ENCODE measurements at regions not wholly inside any gene's neighbourhood (a gene's known extent, or its start where the extent isn't known, plus 50 kb on each side); places are given as distances from the start of the nearest gene placed in this dataset.
"Not testable (repeated sequence)": the region's sequence is repeated elsewhere in the genome, so short reads cannot be mapped to it uniquely, and the experiment has no call there.

DNA sequence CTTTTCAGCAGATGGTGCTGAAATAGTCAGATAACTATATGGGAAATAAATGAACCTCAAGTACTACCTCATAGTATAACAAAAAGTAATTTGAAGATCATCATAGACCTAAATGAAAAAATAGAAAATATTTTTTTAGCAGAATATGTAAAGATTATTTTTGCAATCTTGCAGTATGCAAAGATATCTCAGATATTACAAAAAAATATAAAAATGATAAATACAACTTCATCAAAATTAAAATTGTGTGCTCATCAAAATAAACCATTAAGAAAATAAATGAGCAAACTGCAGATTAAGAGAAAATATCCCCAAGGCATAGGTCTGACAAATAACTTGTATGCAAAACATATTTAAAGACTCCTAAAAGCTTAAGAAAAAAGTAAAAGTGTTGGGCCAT, 83.4 kb upstream of the KCND2 start:
- no peaks in the 10 kb centered on the region for H3K4me1 ChIP-seq (ENCODE audit: control extremely low read depth in 1 of 4, control insufficient read depth in 4 of 4, insufficient read depth in 4 of 4, low read length in 3 of 4)
- CTCF ChIA-PET: no interaction called here
- H3K4me3 ChIP-seq (ENCODE audit: control insufficient read depth in 1 of 7, extremely low read depth in 1 of 7, insufficient read depth in 4 of 7, low read depth in 2 of 7, low read length in 6 of 7): no peak overlapping the region
- H3K36me3 ChIP-seq (ENCODE audit: control insufficient read depth in 4 of 4, insufficient read depth in 4 of 4, low read length in 3 of 4): no peaks in the 10 kb centered on the region
- no peaks in the 10 kb centered on the region for H3K27me3 ChIP-seq (replicated peaks in 2 of 5; ENCODE audit: control insufficient read depth in 4 of 5, insufficient read depth in 5 of 5, low read length in 4 of 5)
- DNase-seq: no peak
- H3K9me3 ChIP-seq (ENCODE audit: control extremely low read depth in 1 of 5, control insufficient read depth in 4 of 5, insufficient read depth in 2 of 5, low read depth in 1 of 5, low read length in 4 of 5): no peaks in the 10 kb centered on the region
- POLR2A ChIA-PET: no interaction called here
- H3K27ac ChIP-seq (ENCODE audit: insufficient read depth in 1 of 2, low read depth in 1 of 2, low read length in 2 of 2, poor library complexity in 1 of 2, severe bottlenecking in 2 of 2): no peak overlapping the region

DNA sequence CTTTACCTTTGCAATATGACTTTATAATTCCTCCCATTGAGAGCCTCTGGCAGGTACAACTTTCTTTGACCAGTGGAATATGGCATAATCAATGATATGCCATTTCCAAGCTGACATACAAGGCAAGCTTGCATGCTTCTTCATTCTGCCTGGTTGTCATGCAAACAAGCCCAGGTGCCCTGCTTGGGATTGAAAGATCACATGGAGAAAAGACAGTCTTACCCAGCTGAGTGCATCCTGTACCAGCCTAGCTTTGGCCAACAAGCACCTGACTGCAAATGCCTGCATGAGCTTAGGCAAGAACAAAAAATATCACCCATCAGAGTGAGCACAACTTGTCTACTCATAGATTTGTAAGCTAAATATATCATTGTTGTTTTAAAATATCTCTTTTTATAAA, 82.9 kb upstream of the KCND2 start:
- Histone ChIP-seq H3K4me3 (ENCODE audit: control insufficient read depth in 1 of 7, extremely low read depth in 1 of 7, insufficient read depth in 4 of 7, low read depth in 2 of 7, low read length in 6 of 7) (no peak overlapping the region), H3K9me3 (ENCODE audit: control extremely low read depth in 1 of 5, control insufficient read depth in 4 of 5, insufficient read depth in 2 of 5, low read depth in 1 of 5, low read length in 4 of 5) (no peaks in the 10 kb centered on the region), H3K27me3 (replicated peaks in 2 of 5; ENCODE audit: control insufficient read depth in 4 of 5, insufficient read depth in 5 of 5, low read length in 4 of 5) (no peaks in the 10 kb centered on the region), H3K36me3 (ENCODE audit: control insufficient read depth in 4 of 4, insufficient read depth in 4 of 4, low read length in 3 of 4) (no peaks in the 10 kb centered on the region), H3K27ac (ENCODE audit: insufficient read depth in 1 of 2, low read depth in 1 of 2, low read length in 2 of 2, poor library complexity in 1 of 2, severe bottlenecking in 2 of 2) (no peak overlapping the region), H3K4me1 (ENCODE audit: control extremely low read depth in 1 of 4, control insufficient read depth in 4 of 4, insufficient read depth in 4 of 4, low read length in 3 of 4) (no peaks in the 10 kb centered on the region)
- DNase-seq: no peak
- CTCF ChIA-PET: no interaction called here
- POLR2A ChIA-PET: no interaction called here

DNA sequence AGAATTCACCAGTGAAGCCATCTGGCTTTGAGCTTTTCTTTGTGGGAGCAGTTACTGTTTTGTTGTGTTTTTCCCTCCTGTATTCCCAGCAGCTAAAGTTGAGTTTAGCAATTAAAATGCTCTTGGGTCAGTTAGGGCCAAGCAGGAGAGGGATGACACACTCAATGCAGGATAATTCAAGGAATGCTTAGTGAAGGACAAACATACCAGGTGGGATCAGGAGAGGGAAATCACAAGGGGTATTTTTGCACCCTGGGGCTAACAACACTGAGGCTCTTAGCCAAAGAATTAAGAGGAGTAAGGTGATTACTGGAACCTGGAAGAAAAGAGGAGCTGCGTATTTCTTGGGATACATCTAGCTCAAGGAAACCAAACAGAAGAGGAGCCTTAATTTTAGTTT, 82.4 kb upstream of the KCND2 start:
- Histone ChIP-seq H3K36me3 (ENCODE audit: control insufficient read depth in 4 of 4, insufficient read depth in 4 of 4, low read length in 3 of 4) (no peaks in the 10 kb centered on the region), H3K27ac (ENCODE audit: insufficient read depth in 1 of 2, low read depth in 1 of 2, low read length in 2 of 2, poor library complexity in 1 of 2, severe bottlenecking in 2 of 2) (no peak overlapping the region), H3K4me1 (ENCODE audit: control extremely low read depth in 1 of 4, control insufficient read depth in 4 of 4, insufficient read depth in 4 of 4, low read length in 3 of 4) (no peaks in the 10 kb centered on the region), H3K9me3 (ENCODE audit: control extremely low read depth in 1 of 5, control insufficient read depth in 4 of 5, insufficient read depth in 2 of 5, low read depth in 1 of 5, low read length in 4 of 5) (no peaks in the 10 kb centered on the region), H3K4me3 (ENCODE audit: control insufficient read depth in 1 of 7, extremely low read depth in 1 of 7, insufficient read depth in 4 of 7, low read depth in 2 of 7, low read length in 6 of 7) (no peak overlapping the region), H3K27me3 (replicated peaks in 2 of 5; ENCODE audit: control insufficient read depth in 4 of 5, insufficient read depth in 5 of 5, low read length in 4 of 5) (no peaks in the 10 kb centered on the region)
- no peak for DNase-seq
- WGBS (ENCODE audit: insufficient coverage): 50% methylated on average over 1 of the region's 1 CpG
- POLR2A ChIA-PET: no interaction called here
- CTCF ChIA-PET: no interaction called here

GRCh38 chr7:120191423-120191822, 81.6 kb upstream of the KCND2 start:
- H3K4me1 ChIP-seq (ENCODE audit: control extremely low read depth in 1 of 4, control insufficient read depth in 4 of 4, insufficient read depth in 4 of 4, low read length in 3 of 4); H3K27ac ChIP-seq (ENCODE audit: insufficient read depth in 1 of 2, low read depth in 1 of 2, low read length in 2 of 2, poor library complexity in 1 of 2, severe bottlenecking in 2 of 2); CTCF ChIA-PET; H3K4me3 ChIP-seq (ENCODE audit: control insufficient read depth in 1 of 7, extremely low read depth in 1 of 7, insufficient read depth in 4 of 7, low read depth in 2 of 7, low read length in 6 of 7); DNase-seq; H3K36me3 ChIP-seq (ENCODE audit: control insufficient read depth in 4 of 4, insufficient read depth in 4 of 4, low read length in 3 of 4); H3K9me3 ChIP-seq (ENCODE audit: control extremely low read depth in 1 of 5, control insufficient read depth in 4 of 5, insufficient read depth in 2 of 5, low read depth in 1 of 5, low read length in 4 of 5); POLR2A ChIA-PET; H3K27me3 ChIP-seq (replicated peaks in 2 of 5; ENCODE audit: control insufficient read depth in 4 of 5, insufficient read depth in 5 of 5, low read length in 4 of 5): not testable (repeated sequence)
- WGBS (ENCODE audit: insufficient coverage): no CpG with 5 or more reads among the region's 1 CpG

DNA sequence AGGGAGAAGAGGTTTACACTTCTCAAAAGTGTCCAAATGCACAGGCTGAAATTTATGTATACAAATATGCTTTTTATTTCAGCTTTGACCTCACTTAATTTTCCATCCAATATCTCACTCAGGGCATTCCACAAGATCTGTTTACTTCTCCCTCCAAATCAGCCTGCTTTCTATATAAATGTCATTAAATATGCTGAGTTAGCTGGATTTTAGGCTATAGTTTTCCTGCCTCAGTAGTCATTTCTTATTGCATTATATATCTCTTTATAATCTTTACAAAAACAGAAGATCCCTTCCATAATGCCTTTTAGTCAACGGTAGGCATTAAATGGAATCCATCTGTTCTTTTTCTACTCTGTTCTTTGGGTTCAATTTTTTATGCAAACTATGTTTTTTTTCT, 71.7 kb upstream of the KCND2 start:
- Histone ChIP-seq H3K4me3 (ENCODE audit: control insufficient read depth in 1 of 7, extremely low read depth in 1 of 7, insufficient read depth in 4 of 7, low read depth in 2 of 7, low read length in 6 of 7) (no peak overlapping the region), H3K9me3 (ENCODE audit: control extremely low read depth in 1 of 5, control insufficient read depth in 4 of 5, insufficient read depth in 2 of 5, low read depth in 1 of 5, low read length in 4 of 5) (no peaks in the 10 kb centered on the region), H3K27ac (ENCODE audit: insufficient read depth in 1 of 2, low read depth in 1 of 2, low read length in 2 of 2, poor library complexity in 1 of 2, severe bottlenecking in 2 of 2) (no peak overlapping the region), H3K27me3 (replicated peaks in 2 of 5; ENCODE audit: control insufficient read depth in 4 of 5, insufficient read depth in 5 of 5, low read length in 4 of 5) (no peaks in the 10 kb centered on the region), H3K4me1 (ENCODE audit: control extremely low read depth in 1 of 4, control insufficient read depth in 4 of 4, insufficient read depth in 4 of 4, low read length in 3 of 4) (no peaks in the 10 kb centered on the region), H3K36me3 (ENCODE audit: control insufficient read depth in 4 of 4, insufficient read depth in 4 of 4, low read length in 3 of 4) (no peaks in the 10 kb centered on the region)
- 100% methylated on average over 1 of the region's 1 CpG for WGBS (ENCODE audit: insufficient coverage)
- ChIA-PET CTCF (no interaction called here), POLR2A (no interaction called here)
- no peak for DNase-seq

DNA sequence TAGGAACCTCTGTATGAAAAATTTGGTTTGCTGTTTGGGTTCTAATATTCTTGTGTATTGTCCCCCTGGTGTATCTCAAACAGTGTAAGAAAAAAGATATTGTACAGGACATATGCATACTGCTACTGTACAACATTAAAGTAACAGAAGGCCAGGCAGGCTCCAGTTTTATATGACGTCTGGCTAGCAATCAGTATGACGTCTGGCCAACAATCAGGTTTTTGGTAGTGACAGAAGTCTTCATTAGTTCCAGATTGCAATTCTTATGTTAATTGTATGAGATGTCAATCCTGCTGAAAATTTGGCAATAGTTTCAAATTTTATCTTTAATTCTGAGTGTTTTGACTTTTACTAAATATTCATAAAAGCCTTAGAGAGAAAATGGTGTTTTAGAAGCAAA, 67.9 kb upstream of the KCND2 start:
- Histone ChIP-seq H3K27me3 (replicated peaks in 2 of 5; ENCODE audit: control insufficient read depth in 4 of 5, insufficient read depth in 5 of 5, low read length in 4 of 5) (no peaks in the 10 kb centered on the region), H3K4me1 (ENCODE audit: control extremely low read depth in 1 of 4, control insufficient read depth in 4 of 4, insufficient read depth in 4 of 4, low read length in 3 of 4) (no peaks in the 10 kb centered on the region), H3K36me3 (ENCODE audit: control insufficient read depth in 4 of 4, insufficient read depth in 4 of 4, low read length in 3 of 4) (no peaks in the 10 kb centered on the region), H3K27ac (ENCODE audit: insufficient read depth in 1 of 2, low read depth in 1 of 2, low read length in 2 of 2, poor library complexity in 1 of 2, severe bottlenecking in 2 of 2) (no peak overlapping the region), H3K9me3 (ENCODE audit: control extremely low read depth in 1 of 5, control insufficient read depth in 4 of 5, insufficient read depth in 2 of 5, low read depth in 1 of 5, low read length in 4 of 5) (no peaks in the 10 kb centered on the region), H3K4me3 (ENCODE audit: control insufficient read depth in 1 of 7, extremely low read depth in 1 of 7, insufficient read depth in 4 of 7, low read depth in 2 of 7, low read length in 6 of 7) (no peak overlapping the region)
- ChIA-PET POLR2A (no interaction called here), CTCF (no interaction called here)
- DNase-seq: no peak
- no CpG with 5 or more reads among the region's 2 CpGs for WGBS (ENCODE audit: insufficient coverage)

DNA sequence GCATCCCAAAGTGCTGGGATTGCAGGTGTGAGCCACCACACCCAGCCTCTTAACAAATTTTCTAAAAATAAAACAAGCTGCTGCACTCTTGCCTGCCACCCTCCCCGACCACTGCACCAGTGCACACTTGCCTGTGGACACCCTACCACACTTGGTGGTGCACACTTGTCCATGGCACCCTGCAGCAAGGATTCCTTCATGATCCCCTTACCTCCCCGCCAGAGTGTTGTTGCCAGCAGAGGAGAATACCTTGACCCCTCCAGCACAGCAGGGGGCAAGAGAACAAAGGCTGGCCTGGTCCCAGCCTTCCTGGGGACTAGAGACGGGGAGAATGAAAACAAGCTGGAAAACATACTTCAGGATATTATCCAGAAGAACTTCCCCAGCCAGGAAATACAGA, 65.9 kb upstream of the KCND2 start:
- no peak for DNase-seq

GRCh38 chr7:120215654-120216053, 57.3 kb upstream of the KCND2 start:
- DNase-seq: no peak
- POLR2A ChIA-PET: no interaction called here
- Histone ChIP-seq H3K27me3 (replicated peaks in 2 of 5; ENCODE audit: control insufficient read depth in 4 of 5, insufficient read depth in 5 of 5, low read length in 4 of 5) (no peaks in the 10 kb centered on the region), H3K4me3 (ENCODE audit: control insufficient read depth in 1 of 7, extremely low read depth in 1 of 7, insufficient read depth in 4 of 7, low read depth in 2 of 7, low read length in 6 of 7) (no peak overlapping the region), H3K36me3 (ENCODE audit: control insufficient read depth in 4 of 4, insufficient read depth in 4 of 4, low read length in 3 of 4) (no peaks in the 10 kb centered on the region), H3K9me3 (ENCODE audit: control extremely low read depth in 1 of 5, control insufficient read depth in 4 of 5, insufficient read depth in 2 of 5, low read depth in 1 of 5, low read length in 4 of 5) (no peaks in the 10 kb centered on the region), H3K4me1 (ENCODE audit: control extremely low read depth in 1 of 4, control insufficient read depth in 4 of 4, insufficient read depth in 4 of 4, low read length in 3 of 4) (no peaks in the 10 kb centered on the region), H3K27ac (ENCODE audit: insufficient read depth in 1 of 2, low read depth in 1 of 2, low read length in 2 of 2, poor library complexity in 1 of 2, severe bottlenecking in 2 of 2) (no peak overlapping the region)
- 96% methylated on average over 6 of the region's 7 CpGs for WGBS (ENCODE audit: insufficient coverage)
- CTCF ChIA-PET: no interaction called here

More for the DNA sequence above, 65.9 kb upstream of the KCND2 start:
- no peak overlapping the region for H3K4me3 ChIP-seq (ENCODE audit: control insufficient read depth in 1 of 7, extremely low read depth in 1 of 7, insufficient read depth in 4 of 7, low read depth in 2 of 7, low read length in 6 of 7)
- WGBS (ENCODE audit: insufficient coverage): 89% methylated on average over 1 of the region's 3 CpGs
- POLR2A ChIA-PET: no interaction called here
- CTCF ChIA-PET: no interaction called here
- H3K36me3 ChIP-seq (ENCODE audit: control insufficient read depth in 4 of 4, insufficient read depth in 4 of 4, low read length in 3 of 4): no peaks in the 10 kb centered on the region
- no peak overlapping the region for H3K27ac ChIP-seq (ENCODE audit: insufficient read depth in 1 of 2, low read depth in 1 of 2, low read length in 2 of 2, poor library complexity in 1 of 2, severe bottlenecking in 2 of 2)
- no peaks in the 10 kb centered on the region for H3K27me3 ChIP-seq (replicated peaks in 2 of 5; ENCODE audit: control insufficient read depth in 4 of 5, insufficient read depth in 5 of 5, low read length in 4 of 5)
- H3K4me1 ChIP-seq (ENCODE audit: control extremely low read depth in 1 of 4, control insufficient read depth in 4 of 4, insufficient read depth in 4 of 4, low read length in 3 of 4): no peaks in the 10 kb centered on the region
- H3K9me3 ChIP-seq (ENCODE audit: control extremely low read depth in 1 of 5, control insufficient read depth in 4 of 5, insufficient read depth in 2 of 5, low read depth in 1 of 5, low read length in 4 of 5): no peaks in the 10 kb centered on the region
